ENCODE measurements at regions not wholly inside any gene's neighbourhood (a gene's known extent, or its start where the extent isn't known, plus 50 kb on each side); places are given as distances from the start of the nearest gene placed in this dataset.
A peak's percentile ranks its signal among the peaks of the same experiment; 100 is the strongest.

- Mint-ChIP-seq H3K36me3 (ENCODE audit: low read depth, unreplicated experiment) (no peaks in the 10 kb centered on the region), H3K27me3 (ENCODE audit: low read depth, unreplicated experiment) (no peaks in the 10 kb centered on the region), H3K27ac (ENCODE audit: unreplicated experiment) (no peak overlapping the region), H3K9me3 (ENCODE audit: unreplicated experiment) (no peaks in the 10 kb centered on the region), H3K4me1 (ENCODE audit: low read depth, unreplicated experiment) (no peaks in the 10 kb centered on the region), H3K4me3 (ENCODE audit: unreplicated experiment) (no peak overlapping the region)
- Histone ChIP-seq H3K36me3 (ENCODE audit: insufficient read depth, low read length) (no peaks in the 10 kb centered on the region), H3K9ac (ENCODE audit: low read length) (no peak overlapping the region), H3K9me3 (ENCODE audit: insufficient read depth, low read depth, low read length) (no peaks in the 10 kb centered on the region), H3K4me1 (ENCODE audit: insufficient read depth, low read length) (no peaks in the 10 kb centered on the region), H4K20me1 (ENCODE audit: insufficient read depth, low read length) (no peaks in the 10 kb centered on the region), H3K27ac (ENCODE audit: low read depth, low read length) (no peak overlapping the region), H3K4me3 (ENCODE audit: insufficient read depth, low read depth, low read length) (no peak overlapping the region), H2AFZ (ENCODE audit: low read depth, low read length) (no peak overlapping the region), H3K27me3 (ENCODE audit: insufficient read depth, low read length) (no peaks in the 10 kb centered on the region), H3K4me2 (ENCODE audit: low read length) (no peak overlapping the region), H3K79me2 (ENCODE audit: insufficient read depth, low read length) (no peaks in the 10 kb centered on the region)
- TF ChIP-seq EZH2 (IDR thresholded peaks at IDR 0.05; ENCODE audit: insufficient read depth, low read length) = no peak
- TF ChIP-seq, protein P1, sequence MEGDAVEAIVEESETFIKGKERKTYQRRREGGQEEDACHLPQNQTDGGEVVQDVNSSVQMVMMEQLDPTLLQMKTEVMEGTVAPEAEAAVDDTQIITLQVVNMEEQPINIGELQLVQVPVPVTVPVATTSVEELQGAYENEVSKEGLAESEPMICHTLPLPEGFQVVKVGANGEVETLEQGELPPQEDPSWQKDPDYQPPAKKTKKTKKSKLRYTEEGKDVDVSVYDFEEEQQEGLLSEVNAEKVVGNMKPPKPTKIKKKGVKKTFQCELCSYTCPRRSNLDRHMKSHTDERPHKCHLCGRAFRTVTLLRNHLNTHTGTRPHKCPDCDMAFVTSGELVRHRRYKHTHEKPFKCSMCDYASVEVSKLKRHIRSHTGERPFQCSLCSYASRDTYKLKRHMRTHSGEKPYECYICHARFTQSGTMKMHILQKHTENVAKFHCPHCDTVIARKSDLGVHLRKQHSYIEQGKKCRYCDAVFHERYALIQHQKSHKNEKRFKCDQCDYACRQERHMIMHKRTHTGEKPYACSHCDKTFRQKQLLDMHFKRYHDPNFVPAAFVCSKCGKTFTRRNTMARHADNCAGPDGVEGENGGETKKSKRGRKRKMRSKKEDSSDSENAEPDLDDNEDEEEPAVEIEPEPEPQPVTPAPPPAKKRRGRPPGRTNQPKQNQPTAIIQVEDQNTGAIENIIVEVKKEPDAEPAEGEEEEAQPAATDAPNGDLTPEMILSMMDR (IDR thresholded peaks at IDR 0.05; ENCODE audit: insufficient read depth, low read depth, low read length) = no peak
- FAIRE-seq = no peak
- DNase-seq (ENCODE audit: low read depth) = no peak
These were observed 386.4 kb upstream of the CHRM3 start for GRCh38 chr1:238999944-239000343.

- H3K9me3 ChIP-seq (ENCODE audit: insufficient read depth, low read depth, low read length) = no peaks in the 10 kb centered on the region
- Mint-ChIP-seq H3K36me3 (ENCODE audit: low read depth, unreplicated experiment) (no peaks in the 10 kb centered on the region), H3K9me3 (ENCODE audit: unreplicated experiment) (no peaks in the 10 kb centered on the region), H3K27ac (ENCODE audit: unreplicated experiment) (no peak overlapping the region), H3K27me3 (ENCODE audit: low read depth, unreplicated experiment) (no peaks in the 10 kb centered on the region), H3K4me3 (ENCODE audit: unreplicated experiment) (no peak overlapping the region), H3K4me1 (ENCODE audit: low read depth, unreplicated experiment) (no peaks in the 10 kb centered on the region)
- H2AFZ ChIP-seq (ENCODE audit: low read depth, low read length) = no peak overlapping the region
- H3K4me1 ChIP-seq (ENCODE audit: insufficient read depth, low read length) = no peaks in the 10 kb centered on the region
- H3K4me2 ChIP-seq (ENCODE audit: low read length) = no peak overlapping the region
- H3K4me3 ChIP-seq (ENCODE audit: insufficient read depth, low read depth, low read length) = no peak overlapping the region
- H3K36me3 ChIP-seq (ENCODE audit: insufficient read depth, low read length) = no peaks in the 10 kb centered on the region
- DNase-seq (ENCODE audit: low read depth) (no peak), FAIRE-seq (no peak)
- no peaks in the 10 kb centered on the region for H3K27me3 ChIP-seq (ENCODE audit: insufficient read depth, low read length)
- no peaks in the 10 kb centered on the region for H3K79me2 ChIP-seq (ENCODE audit: insufficient read depth, low read length)
- no peak overlapping the region for H3K9ac ChIP-seq (ENCODE audit: low read length)
- H3K27ac ChIP-seq (ENCODE audit: low read depth, low read length) = no peak overlapping the region
- no peaks in the 10 kb centered on the region for H4K20me1 ChIP-seq (ENCODE audit: insufficient read depth, low read length)
- TF ChIP-seq, protein P1 (IDR thresholded peaks at IDR 0.05; ENCODE audit: insufficient read depth, low read depth, low read length) = no peak
- no peak for TF ChIP-seq EZH2 (IDR thresholded peaks at IDR 0.05; ENCODE audit: insufficient read depth, low read length)
These were observed 387.8 kb upstream of the CHRM3 start for GRCh38 chr1:238998577-238998976.

DNA sequence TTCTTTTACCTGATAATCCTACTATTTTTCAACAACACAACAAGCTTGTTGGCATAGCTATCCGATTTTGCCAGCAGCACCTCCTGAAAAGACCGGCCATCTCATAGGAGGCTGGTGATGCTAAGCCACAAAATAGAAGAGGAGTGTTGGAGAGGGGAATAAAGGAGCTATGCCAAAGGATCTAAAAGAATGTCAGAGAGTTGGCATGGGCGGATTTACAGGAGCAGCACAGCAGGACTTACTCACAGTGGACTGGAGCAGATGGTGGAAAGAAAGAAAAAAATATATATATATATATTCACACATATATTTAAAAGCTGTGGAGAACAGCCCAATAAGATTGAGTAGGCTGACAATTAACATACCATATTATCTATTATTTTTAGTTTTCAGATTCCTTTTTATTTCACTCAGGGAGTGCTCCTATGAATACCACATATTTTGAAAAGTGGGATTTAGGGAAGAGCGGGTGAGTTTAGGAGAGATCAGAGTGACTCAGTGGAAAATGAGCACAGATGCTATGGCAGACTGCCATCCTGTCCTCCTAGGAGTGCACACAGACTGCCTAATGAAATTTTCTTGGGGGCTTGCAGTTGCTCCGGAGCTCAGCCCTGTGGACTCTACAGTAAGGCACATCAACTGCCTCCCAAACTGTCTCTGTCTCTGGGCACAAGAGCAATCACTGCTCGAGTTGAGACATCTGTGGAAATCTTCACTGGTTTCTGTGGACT, 394.4 kb upstream of the CHRM3 start:
- H3K27ac ChIP-seq (ENCODE audit: low read depth, low read length) = no peak overlapping the region
- H3K27me3 ChIP-seq (ENCODE audit: insufficient read depth, low read length) = no peaks in the 10 kb centered on the region
- no peak overlapping the region for H2AFZ ChIP-seq (ENCODE audit: low read depth, low read length)
- DNase-seq (ENCODE audit: low read depth) (peak; percentile 63), FAIRE-seq (no peak)
- H3K9ac ChIP-seq (ENCODE audit: low read length) = no peak overlapping the region
- H4K20me1 ChIP-seq (ENCODE audit: insufficient read depth, low read length) = no peaks in the 10 kb centered on the region
- Mint-ChIP-seq H3K9me3 (ENCODE audit: unreplicated experiment) (peaks cover 10% of the 10 kb centered on the region), H3K27me3 (ENCODE audit: low read depth, unreplicated experiment) (no peaks in the 10 kb centered on the region), H3K27ac (ENCODE audit: unreplicated experiment) (no peak overlapping the region), H3K4me3 (ENCODE audit: unreplicated experiment) (no peak overlapping the region), H3K4me1 (ENCODE audit: low read depth, unreplicated experiment) (no peaks in the 10 kb centered on the region), H3K36me3 (ENCODE audit: low read depth, unreplicated experiment) (peaks cover 2% of the 10 kb centered on the region)
- H3K4me1 ChIP-seq (ENCODE audit: insufficient read depth, low read length) = no peaks in the 10 kb centered on the region
- H3K36me3 ChIP-seq (ENCODE audit: insufficient read depth, low read length) = no peaks in the 10 kb centered on the region
- TF ChIP-seq, protein P1 (IDR thresholded peaks at IDR 0.05; ENCODE audit: insufficient read depth, low read depth, low read length) = no peak
- no peak for TF ChIP-seq EZH2 (IDR thresholded peaks at IDR 0.05; ENCODE audit: insufficient read depth, low read length)
- H3K4me2 ChIP-seq (ENCODE audit: low read length) = no peak overlapping the region
- no peaks in the 10 kb centered on the region for H3K79me2 ChIP-seq (ENCODE audit: insufficient read depth, low read length)
- no peaks in the 10 kb centered on the region for H3K9me3 ChIP-seq (ENCODE audit: insufficient read depth, low read depth, low read length)
- H3K4me3 ChIP-seq (ENCODE audit: insufficient read depth, low read depth, low read length) = no peak overlapping the region

Data from astrocyte (in vitro differentiated cells and primary cell).